ENCODE measurements at regions not wholly inside any gene's neighbourhood (a gene's known extent, or its start where the extent isn't known, plus 50 kb on each side); places are given as distances from the start of the nearest gene placed in this dataset.

DNA sequence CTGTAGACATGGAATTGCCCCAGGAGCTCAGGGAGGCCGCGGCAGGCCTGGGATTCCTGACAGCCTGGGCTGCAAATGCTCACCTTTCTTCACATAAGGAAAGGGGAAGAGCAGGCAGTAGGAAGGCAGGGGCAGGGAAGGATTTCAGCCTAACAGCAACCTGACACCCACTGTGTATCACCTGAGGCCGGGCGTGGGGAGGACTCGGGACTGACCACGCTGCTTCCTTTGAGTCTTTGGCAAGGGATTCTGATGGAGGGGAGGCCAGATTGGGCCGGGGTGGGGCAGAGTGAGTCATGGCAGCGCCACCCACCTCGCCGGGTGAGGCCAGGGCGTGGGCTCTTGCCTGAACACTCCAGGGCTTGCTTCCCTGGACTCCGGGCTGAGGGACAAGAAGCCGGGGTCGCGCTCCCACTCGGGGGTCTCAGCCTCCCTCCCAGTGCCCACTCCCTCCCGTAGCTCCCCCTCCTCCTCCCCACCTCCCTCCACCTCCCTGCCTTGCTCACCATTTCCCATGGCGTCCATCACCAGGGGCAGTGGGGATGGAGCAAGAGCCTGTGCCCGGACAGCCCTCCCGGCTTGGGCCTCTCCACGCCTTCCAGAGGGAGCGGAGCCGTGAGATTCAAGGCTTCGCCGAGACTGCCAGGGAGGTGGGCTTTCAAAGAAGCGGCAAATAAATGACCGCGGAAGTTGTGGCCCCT is 247.9 kb upstream of the RTL1 start:
- TF ChIP-seq, protein P1, sequence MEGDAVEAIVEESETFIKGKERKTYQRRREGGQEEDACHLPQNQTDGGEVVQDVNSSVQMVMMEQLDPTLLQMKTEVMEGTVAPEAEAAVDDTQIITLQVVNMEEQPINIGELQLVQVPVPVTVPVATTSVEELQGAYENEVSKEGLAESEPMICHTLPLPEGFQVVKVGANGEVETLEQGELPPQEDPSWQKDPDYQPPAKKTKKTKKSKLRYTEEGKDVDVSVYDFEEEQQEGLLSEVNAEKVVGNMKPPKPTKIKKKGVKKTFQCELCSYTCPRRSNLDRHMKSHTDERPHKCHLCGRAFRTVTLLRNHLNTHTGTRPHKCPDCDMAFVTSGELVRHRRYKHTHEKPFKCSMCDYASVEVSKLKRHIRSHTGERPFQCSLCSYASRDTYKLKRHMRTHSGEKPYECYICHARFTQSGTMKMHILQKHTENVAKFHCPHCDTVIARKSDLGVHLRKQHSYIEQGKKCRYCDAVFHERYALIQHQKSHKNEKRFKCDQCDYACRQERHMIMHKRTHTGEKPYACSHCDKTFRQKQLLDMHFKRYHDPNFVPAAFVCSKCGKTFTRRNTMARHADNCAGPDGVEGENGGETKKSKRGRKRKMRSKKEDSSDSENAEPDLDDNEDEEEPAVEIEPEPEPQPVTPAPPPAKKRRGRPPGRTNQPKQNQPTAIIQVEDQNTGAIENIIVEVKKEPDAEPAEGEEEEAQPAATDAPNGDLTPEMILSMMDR (IDR thresholded peaks at IDR 0.05) = no peak
- TF ChIP-seq POLR2A (IDR thresholded peaks at IDR 0.05) = no peak

All from right lobe of liver (tissue), 4 donors.